ENCODE measurements at regions not wholly inside any gene's neighbourhood (a gene's known extent, or its start where the extent isn't known, plus 50 kb on each side); places are given as distances from the start of the nearest gene placed in this dataset.

DNA sequence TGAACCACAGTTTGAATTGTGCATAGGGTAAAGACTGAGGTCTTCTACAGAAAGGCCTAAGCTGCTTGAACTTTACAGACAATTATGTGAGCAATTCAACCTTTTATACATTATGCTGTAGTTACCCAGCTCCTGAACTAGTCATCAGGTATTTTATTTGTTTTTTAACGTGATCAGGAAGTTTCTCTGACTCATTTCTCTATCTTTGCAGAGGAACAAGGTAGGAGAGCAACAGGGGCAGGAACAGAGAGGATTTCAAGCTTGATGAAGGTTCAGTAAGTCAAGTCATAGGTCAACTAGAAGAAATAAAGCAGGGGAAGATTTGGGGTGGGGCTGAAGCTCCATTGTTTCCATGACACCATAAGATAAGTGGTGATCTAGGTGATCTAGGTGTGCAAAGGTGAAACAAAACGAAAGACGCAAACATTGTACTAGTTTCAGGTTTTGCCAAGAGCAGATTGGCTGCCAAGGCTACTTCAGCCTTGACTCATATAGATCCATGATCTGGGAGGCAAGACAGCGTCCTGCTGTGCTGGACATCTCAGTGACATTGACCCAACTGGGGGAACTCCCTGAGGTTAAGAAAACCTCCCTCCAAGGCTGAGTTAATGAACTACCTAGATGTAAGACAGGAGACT, 198.1 kb downstream of the DAD1 start:
- TF ChIP-seq, protein P1, sequence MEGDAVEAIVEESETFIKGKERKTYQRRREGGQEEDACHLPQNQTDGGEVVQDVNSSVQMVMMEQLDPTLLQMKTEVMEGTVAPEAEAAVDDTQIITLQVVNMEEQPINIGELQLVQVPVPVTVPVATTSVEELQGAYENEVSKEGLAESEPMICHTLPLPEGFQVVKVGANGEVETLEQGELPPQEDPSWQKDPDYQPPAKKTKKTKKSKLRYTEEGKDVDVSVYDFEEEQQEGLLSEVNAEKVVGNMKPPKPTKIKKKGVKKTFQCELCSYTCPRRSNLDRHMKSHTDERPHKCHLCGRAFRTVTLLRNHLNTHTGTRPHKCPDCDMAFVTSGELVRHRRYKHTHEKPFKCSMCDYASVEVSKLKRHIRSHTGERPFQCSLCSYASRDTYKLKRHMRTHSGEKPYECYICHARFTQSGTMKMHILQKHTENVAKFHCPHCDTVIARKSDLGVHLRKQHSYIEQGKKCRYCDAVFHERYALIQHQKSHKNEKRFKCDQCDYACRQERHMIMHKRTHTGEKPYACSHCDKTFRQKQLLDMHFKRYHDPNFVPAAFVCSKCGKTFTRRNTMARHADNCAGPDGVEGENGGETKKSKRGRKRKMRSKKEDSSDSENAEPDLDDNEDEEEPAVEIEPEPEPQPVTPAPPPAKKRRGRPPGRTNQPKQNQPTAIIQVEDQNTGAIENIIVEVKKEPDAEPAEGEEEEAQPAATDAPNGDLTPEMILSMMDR (IDR thresholded peaks at IDR 0.05): no peak
- TF ChIP-seq POLR2A (IDR thresholded peaks at IDR 0.05): no peak
